Heart left ventricle (tissue), 16 donors: ENCODE measurements at regions not wholly inside any gene's neighbourhood (a gene's known extent, or its start where the extent isn't known, plus 50 kb on each side); places are given as distances from the start of the nearest gene placed in this dataset.

Experiments
- ATAC-seq, 4 donors: fragments of 200-7000 bp; cut with Tn5 transposase; one replicate each; pipeline ENCODE4 v1.9.1; 2020 to 2022; ENCODE audit warnings: moderate library complexity in 4 of 4, mild to moderate bottlenecking in 3 of 4, moderate number of reproducible peaks in 1 of 4
- DNase-seq, 5 donors: peaks; one replicate each; pipeline ENCODE4 v3.0.0-alpha.2; 2020
- H3K27ac ChIP-seq, 12 donors: fragments of 200-600 bp; sonication (generic) in 4 of 12; one replicate each; pipeline versions ENCODE4 v1.5.0 to v1.8.0; 2016 to 2022; ENCODE audit warnings: mild to moderate bottlenecking in 2 of 12
- H3K27me3 ChIP-seq, 9 donors: fragments of 200-600 bp; sonication (generic) in 2 of 9; one replicate each; pipeline versions ENCODE4 v1.5.1 to v1.8.0; 2016 to 2022; ENCODE audit warnings: mild to moderate bottlenecking in 3 of 9
- H3K36me3 ChIP-seq, 9 donors: fragments of 200-600 bp; sonication (generic) in 2 of 9; one replicate each; pipeline versions ENCODE4 v1.5.0 to v1.8.0; 2018 to 2022; ENCODE audit warnings: mild to moderate bottlenecking in 2 of 9
- H3K4me1 ChIP-seq, 12 donors: fragments of 200-600 bp; sonication (generic) in 4 of 12; one replicate each; pipeline versions ENCODE4 v1.5.0 to v1.8.0; 2016 to 2022; ENCODE audit warnings: mild to moderate bottlenecking in 3 of 12
- H3K4me3 ChIP-seq, 12 donors: fragments of 200-600 bp; sonication (generic) in 4 of 12; one replicate each; pipeline versions ENCODE4 v1.5.0 to v1.8.0; 2017 to 2022; ENCODE audit warnings: mild to moderate bottlenecking in 9 of 12, moderate library complexity in 4 of 12
- H3K9me3 ChIP-seq, 12 donors: fragments of 200-600 bp; sonication (generic) in 4 of 12; one replicate each; pipeline versions ENCODE4 v1.5.0 to v1.8.0; 2016 to 2022; ENCODE audit warnings: mild to moderate bottlenecking in 1 of 12
- POLR2A ChIP-seq, 2 donors: fragments of 450-650 bp; IDR thresholded peaks; one replicate each; pipeline ENCODE4 v1.6.1; 2017; ENCODE audit warnings: antibody characterized with exemption in 2 of 2, mild to moderate bottlenecking in 2 of 2, moderate library complexity in 2 of 2
- whole genome bisulfite sequencing, 4 donors: extraction: QIAGEN DNeasy Blood & Tissue Kit in 2 of 4; methylation state at CpG; one replicate each; pipeline versions ENCODE4 v1.1.5 to v1.1.7; 2013 to 2018; 5-methylcytosine and 5-hydroxymethylcytosine counted together
- intact Hi-C, 10 donors: fragments of 100-400 bp; cut with DNase I; formaldehyde crosslinking; loops; one replicate each; pipeline versions ENCODE4 v1.11.1 to v1.14.2; 2022
- TF ChIP-seq, protein P1 (sequence below), 12 donors: fragments of 200-600 bp; sonication (generic) in 4 of 12; IDR thresholded peaks; one replicate each; pipeline versions ENCODE4 v1.5.0 to v1.8.0; 2018 to 2022; ENCODE audit warnings: antibody characterized with exemption in 12 of 12, mild to moderate bottlenecking in 5 of 12
- donor health status: ischemic (EF 13 %, LVEDD 7.1; RV severe dilation, severe dysfunction).
- donor health status: healthy with polysubstance abuse.
- donor health status: DM: no; HTN: yes; CAD: no.
- donor health status: DM: no; HTN: no; CAD: no.
- donor health status: ischemic (EF 25% LVEDD 6.9; RV normal size, moderate dysfunction).
- donor health status: ischemic (EF 25% LVEDD 5.7; RV mildly dilated, moderate dysfunction).
- donor health status: healthy.
- donor health status: DM: yes; HTN: yes; CAD: no.
- donor health status: ischemic (EF 35%, LVEDD 5.7; RV mildly dilated, moderate dysfunction).
- donor health status: nonischemic (EF 11% LVEDD 7.7; RV severe dilation, severe dysfunction).
- donor health status: DM: yes; HTN: yes; CAD: no.
- donor health status: PGD.
- donor health status: ischemic (EF 29% LVEDD 5.4; RV normal size, mild dysfunction).
- donor health status: nonischemic (EF 23%, LVEDD 6.1; RV moderate dilation, normal function).

DNA sequence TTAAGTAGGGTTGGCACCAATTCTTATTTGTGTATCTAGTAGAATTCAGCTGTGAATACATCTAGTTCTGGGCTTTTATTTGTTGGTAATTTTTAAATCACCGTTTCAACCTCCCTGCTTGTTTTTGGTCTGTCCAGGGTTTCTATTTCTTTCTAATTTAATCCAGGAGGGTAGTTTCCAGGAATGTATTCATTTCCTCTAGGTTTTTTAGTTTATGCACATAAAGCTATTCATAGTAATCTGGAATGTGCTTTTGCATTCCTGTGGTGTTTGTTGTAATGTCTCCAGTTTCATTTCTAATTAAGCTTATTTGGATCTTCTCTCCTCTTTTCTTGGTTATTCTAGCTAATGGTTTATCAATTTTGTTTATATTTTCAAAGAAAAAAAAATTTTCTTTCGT is 1361.8 kb upstream of the DDX18 start:
- no peak overlapping the region for H3K27ac ChIP-seq
- ATAC-seq (no peak), DNase-seq (no peak)
- H3K4me1 ChIP-seq, result no peaks in the 10 kb centered on the region
- H3K27me3 ChIP-seq, result no peaks in the 10 kb centered on the region
- 44 to 57% (median 51%) methylated on average over 2 of the region's 2 CpGs for WGBS, 4 donors
- H3K4me3 ChIP-seq, result no peak overlapping the region
- H3K9me3 ChIP-seq, result peaks cover 0 to 34% (median 5%) of the 10 kb centered on the region in 12 donors
- H3K36me3 ChIP-seq, result no peaks in the 10 kb centered on the region
- TF ChIP-seq POLR2A (IDR thresholded peaks at IDR 0.05), result no peak
- TF ChIP-seq, protein P1, sequence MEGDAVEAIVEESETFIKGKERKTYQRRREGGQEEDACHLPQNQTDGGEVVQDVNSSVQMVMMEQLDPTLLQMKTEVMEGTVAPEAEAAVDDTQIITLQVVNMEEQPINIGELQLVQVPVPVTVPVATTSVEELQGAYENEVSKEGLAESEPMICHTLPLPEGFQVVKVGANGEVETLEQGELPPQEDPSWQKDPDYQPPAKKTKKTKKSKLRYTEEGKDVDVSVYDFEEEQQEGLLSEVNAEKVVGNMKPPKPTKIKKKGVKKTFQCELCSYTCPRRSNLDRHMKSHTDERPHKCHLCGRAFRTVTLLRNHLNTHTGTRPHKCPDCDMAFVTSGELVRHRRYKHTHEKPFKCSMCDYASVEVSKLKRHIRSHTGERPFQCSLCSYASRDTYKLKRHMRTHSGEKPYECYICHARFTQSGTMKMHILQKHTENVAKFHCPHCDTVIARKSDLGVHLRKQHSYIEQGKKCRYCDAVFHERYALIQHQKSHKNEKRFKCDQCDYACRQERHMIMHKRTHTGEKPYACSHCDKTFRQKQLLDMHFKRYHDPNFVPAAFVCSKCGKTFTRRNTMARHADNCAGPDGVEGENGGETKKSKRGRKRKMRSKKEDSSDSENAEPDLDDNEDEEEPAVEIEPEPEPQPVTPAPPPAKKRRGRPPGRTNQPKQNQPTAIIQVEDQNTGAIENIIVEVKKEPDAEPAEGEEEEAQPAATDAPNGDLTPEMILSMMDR (IDR thresholded peaks at IDR 0.05), result no peak
- intact Hi-C loops, result no loop called here

DNA sequence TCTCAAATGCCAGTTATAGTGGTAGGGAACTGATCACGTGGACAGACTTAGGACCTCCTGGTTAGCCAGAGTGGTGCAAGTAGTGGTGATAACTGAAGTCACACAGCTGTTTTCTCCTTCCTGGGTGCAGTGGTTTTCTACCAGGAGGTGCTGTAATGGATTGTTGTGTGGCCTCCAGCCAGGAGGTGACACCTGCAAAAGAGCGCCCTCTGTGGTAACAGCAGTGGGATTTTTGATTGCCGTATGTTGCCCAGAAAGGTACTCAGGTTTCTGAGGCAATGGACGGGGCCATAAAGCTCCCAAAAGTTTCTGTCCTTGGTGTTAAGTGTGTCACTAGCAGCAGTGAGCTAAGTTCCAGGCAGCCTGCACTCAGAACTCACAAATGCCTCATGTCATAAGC is 1358.1 kb upstream of the DDX18 start:
- H3K9me3 ChIP-seq, result peaks cover 0 to 34% (median 5%) of the 10 kb centered on the region in 12 donors
- WGBS, 4 donors, result 81 to 84% (median 83%) methylated on average over 4 of the region's 4 CpGs

DNA sequence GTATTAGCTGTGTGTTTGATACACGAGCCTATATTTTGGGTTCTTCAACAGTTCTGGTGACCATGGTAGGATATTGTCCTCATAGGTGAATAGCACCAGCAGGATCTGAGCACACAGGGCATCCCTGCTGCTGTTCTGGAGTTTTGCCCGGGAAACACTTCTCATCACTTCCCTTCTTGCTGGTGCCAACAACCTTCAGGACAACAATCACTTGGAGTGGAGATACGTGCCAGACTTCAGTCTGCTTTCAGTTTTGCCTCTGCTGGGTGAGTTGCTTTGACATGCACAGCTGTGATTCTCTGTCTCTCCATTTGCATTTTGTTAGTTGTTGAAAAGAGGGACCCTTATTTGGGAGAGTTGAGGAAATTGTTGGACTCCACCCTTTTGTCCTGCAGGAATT is 1347.2 kb upstream of the DDX18 start:
- DNase-seq (no peak), ATAC-seq (no peak)
- Histone ChIP-seq H3K27ac (no peak overlapping the region), H3K4me3 (no peak overlapping the region), H3K4me1 (no peaks in the 10 kb centered on the region), H3K9me3 (peaks cover 0 to 33% (median 11%) of the 10 kb centered on the region in 12 donors), H3K27me3 (no peaks in the 10 kb centered on the region), H3K36me3 (no peaks in the 10 kb centered on the region)
- WGBS, 4 donors, result 29 to 55% (median 36%) methylated on average over 3 of the region's 3 CpGs
- TF ChIP-seq, protein P1 (IDR thresholded peaks at IDR 0.05), result no peak
- no peak for TF ChIP-seq POLR2A (IDR thresholded peaks at IDR 0.05)
- intact Hi-C loops, result no loop called here

More for the DNA sequence above, 1358.1 kb upstream of the DDX18 start:
- no peak overlapping the region for H3K4me3 ChIP-seq
- DNase-seq (no peak), ATAC-seq (no peak)
- no peak for TF ChIP-seq POLR2A (IDR thresholded peaks at IDR 0.05)
- TF ChIP-seq, protein P1 (IDR thresholded peaks at IDR 0.05), result no peak
- no peaks in the 10 kb centered on the region for H3K27me3 ChIP-seq
- no peak overlapping the region for H3K27ac ChIP-seq
- no peaks in the 10 kb centered on the region for H3K4me1 ChIP-seq
- intact Hi-C loops, result no loop called here
- H3K36me3 ChIP-seq, result no peaks in the 10 kb centered on the region

DNA sequence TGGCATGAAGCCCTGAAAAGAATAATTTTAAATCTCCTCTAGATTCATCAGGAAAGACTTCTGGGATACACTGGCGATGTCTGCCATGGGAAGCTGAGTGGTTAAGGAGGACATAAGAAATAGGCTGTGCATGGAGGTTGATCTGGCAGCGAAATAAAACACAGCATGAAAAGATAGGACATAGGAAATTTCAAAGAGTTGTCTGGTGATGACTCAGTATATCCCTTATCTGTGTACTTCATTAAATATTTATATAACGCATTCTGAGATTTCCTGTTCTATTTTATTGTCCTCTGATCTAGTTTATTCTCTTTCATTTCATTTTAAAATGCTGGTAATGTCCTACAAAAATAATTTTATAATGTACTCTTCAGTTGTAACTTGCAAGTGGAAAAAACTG is 1337.3 kb upstream of the DDX18 start:
- peaks cover 0 to 14% (median 0%) of the 10 kb centered on the region in 12 donors for H3K9me3 ChIP-seq
- TF ChIP-seq, protein P1 (IDR thresholded peaks at IDR 0.05), result no peak
- TF ChIP-seq POLR2A (IDR thresholded peaks at IDR 0.05), result no peak
- 57 to 71% (median 66%) methylated on average over 3 of the region's 3 CpGs for WGBS, 4 donors

More for the DNA sequence above, 1337.3 kb upstream of the DDX18 start:
- no peak for DNase-seq
- Histone ChIP-seq H3K27me3 (no peaks in the 10 kb centered on the region), H3K36me3 (no peaks in the 10 kb centered on the region), H3K27ac (no peak overlapping the region), H3K4me1 (no peaks in the 10 kb centered on the region), H3K4me3 (no peak overlapping the region)
- no peak for ATAC-seq
- intact Hi-C loops, result no loop called here
